Smooth muscle cell (in vitro differentiated cells): ENCODE measurements at regions not wholly inside any gene's neighbourhood (a gene's known extent, or its start where the extent isn't known, plus 50 kb on each side); places are given as distances from the start of the nearest gene placed in this dataset.

Experiments used
- DNase-seq: peaks from one replicate; lab custom pipeline; 2025; ENCODE audit not compliant: unreplicated experiment; lab: John Stamatoyannopoulos, UW
- H2AFZ ChIP-seq: fragments of 200-600 bp; sonication (generic); 2 replicates; pipeline ENCODE4 v1.6.0; 2016; ENCODE audit warnings: antibody characterized with exemption, low read depth, mild to moderate bottlenecking
- H3F3A ChIP-seq: fragments of 200-600 bp; sonication (generic); 2 replicates; pipeline ENCODE4 v1.6.0; 2017; ENCODE audit warnings: antibody characterized with exemption, low read depth
- H3K27ac ChIP-seq: fragments of 200-600 bp; sonication (generic); 2 replicates; pipeline ENCODE4 v1.5.1; 2016; ENCODE audit warnings: low read depth, mild to moderate bottlenecking
- H3K27me3 ChIP-seq: fragments of 200-600 bp; sonication (generic); 2 replicates; pipeline ENCODE4 v1.6.1; 2016; ENCODE audit warnings: low read depth, mild to moderate bottlenecking
- H3K36me3 ChIP-seq: fragments of 200-600 bp; sonication (generic); 2 replicates; pipeline ENCODE4 v1.5.1; 2016; ENCODE audit warnings: low read depth
- H3K4me1 ChIP-seq: fragments of 200-600 bp; sonication (generic); 2 replicates; pipeline ENCODE4 v1.5.1; 2016; ENCODE audit warnings: low read depth
- H3K4me2 ChIP-seq: fragments of 200-600 bp; sonication (generic); 2 replicates; pipeline ENCODE4 v1.6.0; 2016; ENCODE audit warnings: mild to moderate bottlenecking
- H3K4me3 ChIP-seq: fragments of 200-600 bp; sonication (generic); 2 replicates; pipeline ENCODE4 v1.5.1; 2016; ENCODE audit warnings: mild to moderate bottlenecking
- H3K79me2 ChIP-seq: fragments of 200-600 bp; sonication (generic); 2 replicates; pipeline ENCODE4 v1.6.0; 2016; ENCODE audit warnings: low read depth, mild to moderate bottlenecking
- H3K9ac ChIP-seq: fragments of 200-600 bp; sonication (generic); 2 replicates; pipeline ENCODE4 v1.6.0; 2016; ENCODE audit warnings: low read depth
- H3K9me3 ChIP-seq: fragments of 200-600 bp; sonication (generic); replicated peaks from 2 replicates; pipeline ENCODE4 v1.5.1; 2016; ENCODE audit warnings: low read depth
- H4K20me1 ChIP-seq: fragments of 200-600 bp; sonication (generic); 2 replicates; pipeline ENCODE4 v1.6.0; 2016; ENCODE audit warnings: low read depth
- WGBS: methylation state at CpG from one replicate; pipeline ENCODE4 v1.1.7; 2016; ENCODE audit warnings: low lambda C conversion rate; 5-methylcytosine and 5-hydroxymethylcytosine counted together
- TF ChIP-seq, protein P1 (sequence below): fragments of 200-600 bp; sonication (generic); IDR thresholded peaks from 2 replicates; pipeline ENCODE4 v1.5.1; 2017; ENCODE audit warnings: borderline replicate concordance, mild to moderate bottlenecking, antibody characterized with exemption; ENCODE audit not compliant: insufficient read depth, poor library complexity, severe bottlenecking

DNA sequence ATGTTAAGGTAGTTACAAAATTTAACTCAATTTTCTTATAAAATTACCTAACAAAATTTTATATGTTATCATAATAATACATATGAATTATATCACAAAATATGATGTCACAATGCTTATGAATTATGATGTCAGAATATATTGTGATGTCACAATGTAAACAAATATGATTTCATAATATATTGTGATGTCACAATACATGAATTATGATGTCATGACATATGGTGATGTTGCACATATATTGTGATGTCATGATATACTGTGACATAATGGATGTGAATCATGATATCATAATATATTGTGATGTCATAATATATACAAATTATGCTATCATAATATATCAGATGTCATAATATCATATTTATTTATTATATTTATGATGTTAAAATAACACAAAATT, 1879.9 kb downstream of the TP53TG3F start:
- no peak overlapping the region for H3K4me3 ChIP-seq
- no peaks in the 10 kb centered on the region for H3K36me3 ChIP-seq
- no peak for DNase-seq
- TF ChIP-seq, protein P1, sequence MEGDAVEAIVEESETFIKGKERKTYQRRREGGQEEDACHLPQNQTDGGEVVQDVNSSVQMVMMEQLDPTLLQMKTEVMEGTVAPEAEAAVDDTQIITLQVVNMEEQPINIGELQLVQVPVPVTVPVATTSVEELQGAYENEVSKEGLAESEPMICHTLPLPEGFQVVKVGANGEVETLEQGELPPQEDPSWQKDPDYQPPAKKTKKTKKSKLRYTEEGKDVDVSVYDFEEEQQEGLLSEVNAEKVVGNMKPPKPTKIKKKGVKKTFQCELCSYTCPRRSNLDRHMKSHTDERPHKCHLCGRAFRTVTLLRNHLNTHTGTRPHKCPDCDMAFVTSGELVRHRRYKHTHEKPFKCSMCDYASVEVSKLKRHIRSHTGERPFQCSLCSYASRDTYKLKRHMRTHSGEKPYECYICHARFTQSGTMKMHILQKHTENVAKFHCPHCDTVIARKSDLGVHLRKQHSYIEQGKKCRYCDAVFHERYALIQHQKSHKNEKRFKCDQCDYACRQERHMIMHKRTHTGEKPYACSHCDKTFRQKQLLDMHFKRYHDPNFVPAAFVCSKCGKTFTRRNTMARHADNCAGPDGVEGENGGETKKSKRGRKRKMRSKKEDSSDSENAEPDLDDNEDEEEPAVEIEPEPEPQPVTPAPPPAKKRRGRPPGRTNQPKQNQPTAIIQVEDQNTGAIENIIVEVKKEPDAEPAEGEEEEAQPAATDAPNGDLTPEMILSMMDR, result no peak
- no peaks in the 10 kb centered on the region for H3K79me2 ChIP-seq
- no peak overlapping the region for H3K4me2 ChIP-seq
- no peak overlapping the region for H2AFZ ChIP-seq
- no peaks in the 10 kb centered on the region for H3K4me1 ChIP-seq
- no peaks in the 10 kb centered on the region for H3F3A ChIP-seq
- H3K9ac ChIP-seq, result no peak overlapping the region
- H3K27ac ChIP-seq, result no peak overlapping the region
- H3K9me3 ChIP-seq, result no peaks in the 10 kb centered on the region
- H4K20me1 ChIP-seq, result no peaks in the 10 kb centered on the region
- H3K27me3 ChIP-seq, result no peaks in the 10 kb centered on the region

DNA sequence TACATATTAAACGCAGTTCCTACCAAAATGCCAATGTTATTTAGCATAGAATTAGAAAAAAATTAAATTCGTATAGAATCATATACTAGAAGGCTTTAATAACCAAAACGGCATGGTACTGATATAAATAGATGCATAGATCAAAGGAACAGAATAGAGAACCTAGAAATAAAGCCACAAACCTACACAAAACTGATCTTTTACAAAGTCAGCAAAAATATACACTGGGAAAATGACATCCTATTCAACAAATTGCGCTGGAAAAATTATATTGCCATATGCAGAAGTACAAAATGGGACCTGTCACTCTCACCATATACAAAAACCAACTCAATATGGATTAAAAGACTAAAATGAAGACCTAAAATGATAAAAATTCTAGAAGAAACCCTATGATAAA, 1882.6 kb downstream of the TP53TG3F start:
- Histone ChIP-seq H3K79me2 (no peaks in the 10 kb centered on the region), H4K20me1 (no peaks in the 10 kb centered on the region), H3F3A (no peaks in the 10 kb centered on the region), H2AFZ (no peak overlapping the region), H3K4me3 (no peak overlapping the region), H3K4me1 (no peaks in the 10 kb centered on the region), H3K27me3 (no peaks in the 10 kb centered on the region), H3K27ac (no peak overlapping the region), H3K36me3 (no peaks in the 10 kb centered on the region), H3K9me3 (no peaks in the 10 kb centered on the region), H3K9ac (no peak overlapping the region), H3K4me2 (no peak overlapping the region)
- no peak for DNase-seq
- 36% methylated on average over 4 of the region's 4 CpGs for WGBS
- TF ChIP-seq, protein P1, result no peak

DNA sequence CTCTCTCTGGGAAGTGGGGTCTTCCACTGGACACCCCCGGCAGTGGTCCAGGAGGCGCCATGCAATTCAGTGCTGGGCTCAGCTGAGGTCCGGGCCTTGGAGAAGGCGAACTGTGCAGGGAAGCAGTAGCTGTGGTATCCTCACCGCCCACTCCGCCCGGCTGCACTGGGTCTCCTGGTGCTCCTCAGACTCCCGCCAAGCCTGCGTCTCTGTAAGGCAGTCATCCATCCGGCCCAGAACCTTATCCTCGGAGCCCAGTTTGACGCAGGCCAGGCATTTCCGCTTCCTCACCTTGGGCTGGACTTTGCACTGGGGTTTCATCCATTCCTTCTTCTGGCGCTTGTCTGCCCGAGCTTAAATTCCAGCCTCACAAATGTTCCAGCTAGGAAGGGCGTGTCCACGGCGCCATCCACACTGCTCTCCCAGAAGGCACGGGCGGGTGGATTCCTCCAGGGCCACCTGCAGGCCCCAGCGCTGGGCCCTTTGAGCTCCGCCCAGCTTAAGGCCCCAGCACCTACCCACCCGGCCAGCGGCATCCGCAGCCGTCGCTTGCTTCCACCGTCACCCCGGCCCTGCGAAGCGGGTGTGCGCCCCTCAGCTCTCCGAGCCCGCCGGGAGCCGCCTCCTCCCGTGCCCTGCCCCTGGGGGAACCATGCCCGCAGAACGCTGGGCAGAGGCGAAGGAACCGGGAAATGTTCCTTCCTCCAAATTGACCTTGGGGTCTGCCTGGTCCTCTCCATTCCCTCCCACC, 1884.8 kb downstream of the TP53TG3F start:
- H3K27ac ChIP-seq, result no peak overlapping the region
- H3K4me1 ChIP-seq, result no peaks in the 10 kb centered on the region
- 89% methylated on average over 41 of the region's 41 CpGs for WGBS
- H3K4me3 ChIP-seq, result no peak overlapping the region
- no peak overlapping the region for H3K4me2 ChIP-seq
- H3K79me2 ChIP-seq, result no peaks in the 10 kb centered on the region
- H3K36me3 ChIP-seq, result no peaks in the 10 kb centered on the region
- no peaks in the 10 kb centered on the region for H3K27me3 ChIP-seq
- no peaks in the 10 kb centered on the region for H3K9me3 ChIP-seq
- no peak for DNase-seq
- no peaks in the 10 kb centered on the region for H4K20me1 ChIP-seq
- TF ChIP-seq, protein P1, result no peak
- no peak overlapping the region for H3K9ac ChIP-seq
- H2AFZ ChIP-seq, result no peak overlapping the region
- H3F3A ChIP-seq, result no peaks in the 10 kb centered on the region

DNA sequence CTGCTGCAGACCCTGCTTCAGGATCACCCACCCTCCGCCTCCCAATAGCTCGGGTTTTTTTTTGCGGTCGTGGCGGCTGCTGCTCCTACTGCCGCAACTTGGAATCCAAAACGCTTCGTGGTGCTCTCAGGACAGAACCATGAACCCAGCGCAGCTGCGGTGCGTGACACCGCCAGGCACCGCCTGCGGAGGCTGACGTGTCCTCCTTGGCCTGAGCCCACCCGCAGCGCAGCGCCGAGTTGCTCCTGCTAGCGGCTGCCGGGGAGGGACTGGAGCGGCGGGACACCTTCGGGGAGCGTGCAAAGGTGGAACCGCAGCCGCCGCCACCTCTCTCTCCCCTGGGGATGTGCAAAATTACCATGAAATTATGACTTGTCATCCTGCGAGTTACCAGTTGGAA, 1893.0 kb downstream of the TP53TG3F start:
- H2AFZ ChIP-seq, result no peak overlapping the region
- no peak overlapping the region for H3K4me2 ChIP-seq
- TF ChIP-seq, protein P1, result no peak
- no peak overlapping the region for H3K4me3 ChIP-seq
- H4K20me1 ChIP-seq, result no peaks in the 10 kb centered on the region
- H3K36me3 ChIP-seq, result no peaks in the 10 kb centered on the region
- H3K79me2 ChIP-seq, result no peaks in the 10 kb centered on the region
- H3F3A ChIP-seq, result no peaks in the 10 kb centered on the region
- no peaks in the 10 kb centered on the region for H3K27me3 ChIP-seq
- H3K9ac ChIP-seq, result no peak overlapping the region
- DNase-seq, result no peak
- no peaks in the 10 kb centered on the region for H3K9me3 ChIP-seq
- H3K27ac ChIP-seq, result no peak overlapping the region
- H3K4me1 ChIP-seq, result no peaks in the 10 kb centered on the region
- 91% methylated on average over 29 of the region's 29 CpGs for WGBS
